Mucosa of stomach (tissue), 1 donor: ENCODE measurements at regions not wholly inside any gene's neighbourhood (a gene's known extent, or its start where the extent isn't known, plus 50 kb on each side); places are given as distances from the start of the nearest gene placed in this dataset.

Source experiments
- H3K27me3 ChIP-seq: one replicate; pipeline ENCODE4 v1.7.0; 2013; ENCODE audit warnings: mild to moderate bottlenecking, low read length; ENCODE audit not compliant: control insufficient read depth, insufficient read depth
- H3K36me3 ChIP-seq: one replicate; pipeline ENCODE4 v1.7.0; 2013; ENCODE audit warnings: low read length; ENCODE audit not compliant: control insufficient read depth, insufficient read depth
- H3K4me1 ChIP-seq: one replicate; pipeline ENCODE4 v1.7.0; 2013; ENCODE audit warnings: mild to moderate bottlenecking, low read length; ENCODE audit not compliant: control insufficient read depth, insufficient read depth
- H3K4me3 ChIP-seq: one replicate; pipeline ENCODE4 v1.7.0; 2013; ENCODE audit warnings: low read length
- H3K9ac ChIP-seq: one replicate; pipeline ENCODE4 v1.7.0; 2013; ENCODE audit warnings: mild to moderate bottlenecking, low read length, moderate library complexity
- H3K9me3 ChIP-seq: one replicate; pipeline ENCODE4 v1.7.0; 2013; ENCODE audit warnings: mild to moderate bottlenecking, low read length, moderate library complexity; ENCODE audit not compliant: control insufficient read depth
- donor health status: Pancreatic carcinoma.

DNA sequence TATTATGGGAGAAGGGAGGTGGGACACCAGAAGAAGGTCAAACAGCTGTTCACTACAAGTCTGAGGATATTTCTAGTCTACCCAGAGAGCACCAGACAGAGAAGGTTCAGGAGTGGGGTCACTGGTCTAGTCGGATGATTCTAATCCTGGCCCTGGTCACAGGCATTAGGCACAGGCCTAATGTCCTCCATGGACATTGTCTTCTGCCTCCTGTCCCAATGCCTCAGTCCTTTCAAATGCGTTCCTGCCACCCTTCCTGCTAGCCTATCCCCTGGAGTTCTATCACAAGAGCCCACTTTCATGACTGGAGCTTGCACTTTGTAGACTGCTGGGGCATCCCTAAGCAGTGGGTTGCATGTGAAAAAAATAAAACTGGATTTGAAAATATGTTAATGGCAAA lies 83.9 kb upstream of the PFN2 start:
- no peak overlapping the region for H3K9ac ChIP-seq
- H3K9me3 ChIP-seq = no peaks in the 10 kb centered on the region
- no peaks in the 10 kb centered on the region for H3K4me1 ChIP-seq
- no peak overlapping the region for H3K4me3 ChIP-seq
- no peaks in the 10 kb centered on the region for H3K36me3 ChIP-seq
- no peaks in the 10 kb centered on the region for H3K27me3 ChIP-seq

DNA sequence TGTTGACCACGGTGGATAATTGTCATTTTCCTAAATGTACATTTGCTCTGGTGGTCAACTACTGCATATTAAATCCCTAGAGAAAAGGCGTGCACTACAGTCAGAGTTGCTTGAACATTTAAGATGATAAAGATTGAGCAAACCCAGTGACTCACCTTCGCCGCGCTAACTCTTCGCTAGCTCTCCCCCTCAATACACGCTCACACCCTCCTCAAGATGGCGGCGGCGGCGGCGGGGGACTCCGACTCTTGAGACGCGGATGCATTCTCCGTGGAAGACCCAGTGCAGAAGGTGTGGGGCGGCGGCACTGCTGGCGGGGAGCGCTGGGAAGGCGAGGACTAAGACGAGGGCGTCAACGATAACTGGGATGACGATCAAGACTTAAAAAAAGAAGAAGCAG lies 79.8 kb upstream of the PFN2 start:
- Histone ChIP-seq H3K9ac (no peak overlapping the region), H3K36me3 (no peaks in the 10 kb centered on the region), H3K4me3 (no peak overlapping the region), H3K9me3 (no peaks in the 10 kb centered on the region), H3K27me3 (no peaks in the 10 kb centered on the region), H3K4me1 (no peaks in the 10 kb centered on the region)

DNA sequence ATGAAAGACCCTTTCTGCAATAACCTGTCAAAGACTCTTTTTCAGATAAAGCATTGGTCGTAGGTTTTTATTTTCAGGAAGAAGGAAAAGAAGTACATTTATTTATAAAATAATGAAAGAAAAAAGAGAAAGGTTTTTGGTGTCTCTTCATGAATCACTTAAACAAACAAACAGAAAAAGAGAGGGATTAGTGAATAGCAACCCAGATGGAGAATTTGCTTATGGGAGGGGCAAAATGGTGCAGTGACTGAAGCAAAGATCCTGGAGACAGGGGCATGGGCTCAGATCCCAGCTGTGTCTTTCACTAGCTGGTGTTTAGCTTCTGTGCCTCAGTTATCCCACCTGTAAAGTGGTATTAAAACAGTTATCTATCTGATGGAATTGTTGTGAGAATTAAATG lies 78.6 kb upstream of the PFN2 start:
- Histone ChIP-seq H3K9me3 (no peaks in the 10 kb centered on the region), H3K9ac (no peak overlapping the region), H3K27me3 (no peaks in the 10 kb centered on the region), H3K4me1 (no peaks in the 10 kb centered on the region), H3K4me3 (no peak overlapping the region), H3K36me3 (no peaks in the 10 kb centered on the region)

DNA sequence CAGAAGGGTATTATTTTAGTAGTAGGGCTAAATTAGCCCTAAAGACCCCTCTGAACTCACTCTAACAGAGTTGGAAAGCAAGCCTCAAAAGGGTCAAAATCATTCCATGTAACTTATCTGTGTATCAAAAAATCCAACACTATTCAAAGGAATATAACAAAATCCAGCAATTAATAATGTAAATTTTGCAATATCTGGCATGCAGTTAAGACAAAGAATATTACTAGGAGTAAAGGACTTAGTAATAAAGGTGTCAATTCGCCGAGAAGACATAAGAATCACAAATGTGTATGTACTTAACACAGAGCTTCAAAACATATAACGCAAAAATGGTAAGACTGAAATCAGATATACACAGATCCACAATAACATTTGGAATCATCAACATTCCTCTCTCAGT lies 71.2 kb upstream of the PFN2 start:
- Histone ChIP-seq H3K9me3 (peaks cover 4% of the 10 kb centered on the region), H3K27me3 (no peaks in the 10 kb centered on the region), H3K36me3 (no peaks in the 10 kb centered on the region), H3K9ac (no peak overlapping the region), H3K4me3 (no peak overlapping the region), H3K4me1 (no peaks in the 10 kb centered on the region)

DNA sequence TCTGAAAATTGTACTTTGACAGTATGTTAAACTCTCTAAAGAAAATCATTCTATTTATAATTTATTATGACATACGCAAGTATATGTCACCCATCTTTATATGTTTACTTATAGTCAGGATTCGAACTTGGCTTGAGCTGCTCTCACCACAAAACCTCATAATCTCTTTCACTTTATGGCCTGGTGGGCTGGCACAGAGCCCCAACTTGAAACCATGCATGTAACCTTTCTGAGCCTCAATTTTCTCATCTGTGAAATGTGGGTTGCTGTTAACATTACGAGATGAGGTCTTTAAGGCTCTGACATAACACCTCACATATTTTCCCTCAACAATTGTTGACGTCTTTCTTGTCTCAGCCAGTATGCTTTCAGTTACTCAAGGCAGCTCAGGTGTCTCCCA lies 69.4 kb upstream of the PFN2 start:
- H3K9me3 ChIP-seq = peaks cover 4% of the 10 kb centered on the region
- H3K9ac ChIP-seq = no peak overlapping the region

DNA sequence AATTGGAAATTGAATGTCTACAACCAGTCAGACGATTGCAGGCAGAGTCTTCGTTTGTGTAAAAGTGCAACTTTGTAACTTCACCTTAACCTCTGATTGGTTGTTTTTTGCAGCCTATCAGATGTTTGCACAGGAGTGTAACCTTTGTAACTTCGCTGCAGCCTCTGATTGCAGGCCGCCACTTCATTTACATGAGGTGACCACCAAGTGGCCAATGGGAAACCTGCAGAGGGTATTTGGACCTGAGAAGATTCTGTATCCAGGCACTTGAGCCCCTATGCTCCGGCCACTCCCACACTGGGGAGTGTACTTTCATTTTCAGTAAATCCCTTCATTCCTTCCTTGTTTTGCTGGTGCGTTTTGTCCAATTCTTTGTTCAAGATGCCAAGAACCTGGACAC lies 68.1 kb upstream of the PFN2 start:
- no peak overlapping the region for H3K4me3 ChIP-seq
- H3K27me3 ChIP-seq = no peaks in the 10 kb centered on the region
- H3K9ac ChIP-seq = no peak overlapping the region
- H3K9me3 ChIP-seq = peaks cover 4% of the 10 kb centered on the region
- no peaks in the 10 kb centered on the region for H3K4me1 ChIP-seq
- no peaks in the 10 kb centered on the region for H3K36me3 ChIP-seq

More for the DNA sequence above, 69.4 kb upstream of the PFN2 start:
- Histone ChIP-seq H3K4me3 (no peak overlapping the region), H3K27me3 (no peaks in the 10 kb centered on the region), H3K4me1 (no peaks in the 10 kb centered on the region), H3K36me3 (no peaks in the 10 kb centered on the region)

DNA sequence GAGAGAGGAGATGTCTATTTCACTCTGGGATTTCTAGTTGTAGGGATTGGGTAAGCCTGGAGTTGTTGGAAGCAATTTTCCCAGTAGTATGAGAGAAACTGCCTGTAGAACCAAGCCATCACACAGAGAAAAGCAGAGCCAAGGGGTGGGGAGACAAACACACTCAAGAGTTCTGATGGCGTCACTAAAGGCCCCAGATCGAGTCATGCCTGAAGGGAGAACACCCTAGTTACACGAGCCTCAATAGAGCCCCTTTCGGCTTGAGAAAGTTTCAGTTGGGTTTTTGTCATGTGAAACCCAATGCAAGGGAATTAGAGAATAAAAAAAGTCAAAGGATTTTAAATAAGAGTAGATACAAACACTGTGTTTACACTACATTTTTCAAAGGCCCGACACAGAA lies 66.1 kb upstream of the PFN2 start:
- Histone ChIP-seq H3K4me1 (no peaks in the 10 kb centered on the region), H3K9ac (no peak overlapping the region), H3K9me3 (no peaks in the 10 kb centered on the region), H3K36me3 (no peaks in the 10 kb centered on the region), H3K4me3 (no peak overlapping the region), H3K27me3 (no peaks in the 10 kb centered on the region)

DNA sequence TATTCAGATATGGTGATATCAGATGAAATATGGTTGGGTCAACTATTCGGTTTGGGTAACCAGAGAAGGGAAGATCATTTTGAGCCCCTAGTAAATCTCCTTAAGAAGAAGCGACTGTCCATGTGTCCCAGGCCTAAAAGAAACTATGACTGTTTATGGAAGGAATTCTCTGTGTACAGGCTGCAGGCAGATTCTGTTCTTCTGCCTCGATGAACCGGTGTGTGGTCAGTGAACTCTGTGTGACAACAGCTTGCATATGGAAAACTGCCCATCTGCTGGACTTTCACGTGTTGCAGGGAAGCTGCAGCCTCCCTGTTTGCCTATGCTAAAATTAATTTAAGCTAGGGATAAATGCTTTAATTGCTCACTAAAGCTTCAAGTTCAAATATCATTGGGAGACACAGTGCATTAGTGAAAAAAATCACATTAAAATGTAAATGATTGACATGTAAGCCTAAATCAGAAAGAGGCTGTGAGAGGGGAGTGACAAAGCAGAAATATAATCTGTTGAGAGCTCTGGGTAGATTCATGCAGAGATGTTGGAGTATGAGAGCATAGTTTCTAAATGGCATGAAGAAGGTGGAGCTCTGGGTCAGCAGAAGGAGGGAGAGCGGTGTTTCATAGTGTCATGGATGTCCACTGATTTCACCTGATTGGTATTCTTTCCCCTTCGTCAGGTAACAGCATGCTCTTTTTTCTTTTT lies 65.4 kb upstream of the PFN2 start:
- H3K4me3 ChIP-seq = no peak overlapping the region
- no peaks in the 10 kb centered on the region for H3K27me3 ChIP-seq
- no peak overlapping the region for H3K9ac ChIP-seq

DNA sequence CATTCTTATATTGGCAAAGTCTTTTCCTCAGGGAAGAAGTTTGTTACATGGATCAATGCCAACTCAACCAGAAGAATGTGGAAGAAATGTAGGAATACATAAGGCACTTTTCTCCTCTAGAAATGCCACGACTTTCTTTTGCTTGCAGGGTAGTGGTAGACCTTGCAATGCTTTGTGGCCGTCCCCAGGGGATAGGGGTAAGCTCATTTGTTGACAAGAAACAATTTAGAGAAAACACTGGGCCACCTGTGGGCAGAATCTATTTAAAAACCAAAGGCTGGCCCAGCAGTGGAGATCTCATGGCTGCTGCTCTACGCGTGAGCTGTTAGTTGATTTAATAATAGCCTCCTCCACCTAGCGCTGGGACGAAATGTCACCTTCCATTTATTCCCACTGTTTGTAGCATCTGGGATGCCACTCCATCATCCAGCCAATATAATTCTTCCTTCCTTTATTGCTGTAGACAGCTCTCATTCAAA lies 64.6 kb upstream of the PFN2 start:
- Histone ChIP-seq H3K9me3 (no peaks in the 10 kb centered on the region), H3K4me1 (no peaks in the 10 kb centered on the region), H3K36me3 (no peaks in the 10 kb centered on the region), H3K9ac (no peak overlapping the region), H3K27me3 (no peaks in the 10 kb centered on the region), H3K4me3 (no peak overlapping the region)

More for the DNA sequence above, 65.4 kb upstream of the PFN2 start:
- Histone ChIP-seq H3K9me3 (no peaks in the 10 kb centered on the region), H3K36me3 (no peaks in the 10 kb centered on the region), H3K4me1 (no peaks in the 10 kb centered on the region)

DNA sequence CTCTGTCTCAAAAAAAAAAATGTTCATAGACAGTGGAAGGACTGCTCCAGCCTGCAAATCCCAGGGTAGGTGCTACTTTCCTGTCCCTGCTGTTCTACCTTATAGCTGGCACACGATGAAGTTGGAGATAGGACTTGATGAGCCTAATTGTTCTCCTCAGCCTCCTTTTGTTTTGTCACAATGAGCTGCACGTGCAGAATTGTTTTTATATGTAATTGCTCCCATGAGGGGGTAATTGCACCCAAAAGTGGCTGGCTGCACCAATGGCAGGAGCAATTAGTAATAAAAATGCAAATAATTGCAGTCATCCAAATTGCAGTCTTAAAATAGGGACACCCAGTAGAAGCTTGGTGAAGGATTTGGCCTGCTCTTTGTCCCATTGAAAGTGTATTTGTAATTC lies 63.0 kb upstream of the PFN2 start:
- Histone ChIP-seq H3K9me3 (no peaks in the 10 kb centered on the region), H3K36me3 (no peaks in the 10 kb centered on the region), H3K27me3 (no peaks in the 10 kb centered on the region), H3K4me3 (no peak overlapping the region), H3K9ac (no peak overlapping the region), H3K4me1 (no peaks in the 10 kb centered on the region)

DNA sequence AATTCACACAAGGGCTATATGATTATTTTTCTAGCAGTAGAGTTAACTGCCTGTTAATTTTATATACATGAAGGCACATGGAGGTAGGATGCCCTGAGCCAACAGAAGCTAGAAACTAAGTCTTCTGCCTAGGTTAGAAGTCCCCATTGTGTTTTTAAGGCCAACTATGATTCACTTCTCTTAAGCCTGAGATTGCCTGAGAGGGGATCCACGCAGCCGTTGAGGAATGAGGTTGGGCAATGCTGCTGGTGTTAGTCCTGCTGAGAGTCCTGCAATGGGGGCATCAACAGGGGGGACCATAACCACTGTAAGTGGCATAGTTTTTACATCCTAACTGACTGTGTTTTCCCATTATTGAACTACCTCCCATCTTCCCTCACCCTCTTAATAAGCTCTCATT lies 60.1 kb upstream of the PFN2 start:
- no peaks in the 10 kb centered on the region for H3K9me3 ChIP-seq
- H3K36me3 ChIP-seq = no peaks in the 10 kb centered on the region
- H3K4me3 ChIP-seq = no peak overlapping the region
- H3K9ac ChIP-seq = no peak overlapping the region
- H3K4me1 ChIP-seq = no peaks in the 10 kb centered on the region
- H3K27me3 ChIP-seq = no peaks in the 10 kb centered on the region

DNA sequence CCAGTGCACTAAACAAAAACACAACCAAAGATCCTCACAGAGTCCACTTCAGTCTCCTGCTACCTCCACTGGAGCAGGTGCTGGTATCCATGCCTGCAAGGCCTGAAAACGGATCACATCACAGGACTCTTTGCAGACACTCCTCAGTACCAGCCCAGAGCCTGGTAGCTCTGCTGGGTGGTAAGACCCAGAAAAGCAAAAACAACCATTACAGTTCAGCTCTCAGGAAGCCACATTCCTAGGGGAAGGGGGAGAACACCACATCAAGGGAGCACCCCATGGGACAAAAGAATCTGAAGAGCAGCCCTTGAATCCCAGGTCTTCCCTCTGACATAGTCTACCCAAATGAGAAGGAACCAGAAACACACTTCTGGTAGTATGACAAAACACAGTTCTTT lies 52.5 kb upstream of the PFN2 start:
- no peak overlapping the region for H3K9ac ChIP-seq
- no peaks in the 10 kb centered on the region for H3K27me3 ChIP-seq
- H3K4me1 ChIP-seq = no peaks in the 10 kb centered on the region
- no peak overlapping the region for H3K4me3 ChIP-seq
- no peaks in the 10 kb centered on the region for H3K9me3 ChIP-seq
- no peaks in the 10 kb centered on the region for H3K36me3 ChIP-seq
